ENCODE measurements at regions not wholly inside any gene's neighbourhood (a gene's known extent, or its start where the extent isn't known, plus 50 kb on each side); places are given as distances from the start of the nearest gene placed in this dataset.

- POLR2A ChIA-PET: no interaction called here
- TF ChIP-seq, protein P1, sequence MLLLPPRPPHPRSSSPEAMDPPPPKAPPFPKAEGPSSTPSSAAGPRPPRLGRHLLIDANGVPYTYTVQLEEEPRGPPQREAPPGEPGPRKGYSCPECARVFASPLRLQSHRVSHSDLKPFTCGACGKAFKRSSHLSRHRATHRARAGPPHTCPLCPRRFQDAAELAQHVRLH (tag by site-specific recombination; IDR thresholded peaks at IDR 0.05): no peak
- TF ChIP-seq ZNF548 (tag by site-specific recombination; IDR thresholded peaks at IDR 0.05) (no peak), ZNF148 (tag by site-specific recombination; IDR thresholded peaks at IDR 0.05; ENCODE audit: borderline replicate concordance) (no peak), ZNF654 (tag by site-specific recombination; IDR thresholded peaks at IDR 0.05; ENCODE audit: low read depth) (no peak), ZNF391 (tag by site-specific recombination; IDR thresholded peaks at IDR 0.05; ENCODE audit: borderline replicate concordance, low read depth) (no peak), ZNF354C (tag by site-specific recombination; IDR thresholded peaks at IDR 0.05; ENCODE audit: borderline replicate concordance, low read depth) (no peak), ZNF335 (tag by site-specific recombination; conservative IDR thresholded peaks at IDR 0.05) (no peak), ZNF830 (tag by site-specific recombination; IDR thresholded peaks at IDR 0.05; ENCODE audit: low read depth) (no peak), ZNF792 (tag by site-specific recombination; IDR thresholded peaks at IDR 0.05) (no peak), BCL11A (tag by site-specific recombination; IDR thresholded peaks at IDR 0.05; ENCODE audit: low read depth) (no peak)
- TF ChIP-seq, protein P2, sequence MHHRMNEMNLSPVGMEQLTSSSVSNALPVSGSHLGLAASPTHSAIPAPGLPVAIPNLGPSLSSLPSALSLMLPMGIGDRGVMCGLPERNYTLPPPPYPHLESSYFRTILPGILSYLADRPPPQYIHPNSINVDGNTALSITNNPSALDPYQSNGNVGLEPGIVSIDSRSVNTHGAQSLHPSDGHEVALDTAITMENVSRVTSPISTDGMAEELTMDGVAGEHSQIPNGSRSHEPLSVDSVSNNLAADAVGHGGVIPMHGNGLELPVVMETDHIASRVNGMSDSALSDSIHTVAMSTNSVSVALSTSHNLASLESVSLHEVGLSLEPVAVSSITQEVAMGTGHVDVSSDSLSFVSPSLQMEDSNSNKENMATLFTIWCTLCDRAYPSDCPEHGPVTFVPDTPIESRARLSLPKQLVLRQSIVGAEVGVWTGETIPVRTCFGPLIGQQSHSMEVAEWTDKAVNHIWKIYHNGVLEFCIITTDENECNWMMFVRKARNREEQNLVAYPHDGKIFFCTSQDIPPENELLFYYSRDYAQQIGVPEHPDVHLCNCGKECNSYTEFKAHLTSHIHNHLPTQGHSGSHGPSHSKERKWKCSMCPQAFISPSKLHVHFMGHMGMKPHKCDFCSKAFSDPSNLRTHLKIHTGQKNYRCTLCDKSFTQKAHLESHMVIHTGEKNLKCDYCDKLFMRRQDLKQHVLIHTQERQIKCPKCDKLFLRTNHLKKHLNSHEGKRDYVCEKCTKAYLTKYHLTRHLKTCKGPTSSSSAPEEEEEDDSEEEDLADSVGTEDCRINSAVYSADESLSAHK (tag by site-specific recombination; IDR thresholded peaks at IDR 0.05): no peak
- H3K4me3 ChIP-seq (ENCODE audit: low read depth, low read length): no peak overlapping the region
- H3K9me3 ChIP-seq (ENCODE audit: control insufficient read depth, insufficient read depth, low read depth, low read length): no peaks in the 10 kb centered on the region
- CTCF ChIA-PET: no interaction called here
- H3K4me1 ChIP-seq (ENCODE audit: control insufficient read depth, insufficient read depth, low read length): no peaks in the 10 kb centered on the region
- no peak overlapping the region for H3K27ac ChIP-seq (ENCODE audit: extremely low read depth, low read depth, low read length)
- H3K36me3 ChIP-seq (ENCODE audit: control insufficient read depth in 2 of 2, insufficient read depth in 1 of 2, low read length in 2 of 2): no peaks in the 10 kb centered on the region
Observed at GRCh38 chr7:109890622-109891021, 1200.3 kb upstream of the LRRN3 start.

DNA sequence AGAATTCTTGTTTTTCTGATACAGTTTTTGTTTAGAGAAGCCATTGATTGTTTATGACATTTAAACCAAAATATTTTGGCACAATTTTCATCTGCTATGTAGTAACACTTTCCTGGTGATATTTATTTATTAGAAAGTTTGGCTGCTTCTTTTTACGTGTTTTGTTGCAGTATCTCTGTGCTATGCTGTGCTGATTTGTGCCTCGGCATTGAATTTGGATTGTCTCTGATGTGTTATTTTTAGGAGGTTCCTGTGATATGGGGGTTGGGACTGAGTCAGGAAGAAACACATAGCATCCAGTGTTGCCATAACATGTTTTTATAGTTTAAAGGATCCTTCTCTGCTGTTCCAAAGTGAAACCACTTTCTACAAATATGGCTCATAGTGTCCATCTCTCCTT, 1197.7 kb upstream of the LRRN3 start:
- Histone ChIP-seq H3K36me3 (ENCODE audit: control insufficient read depth in 2 of 2, insufficient read depth in 1 of 2, low read length in 2 of 2) (no peaks in the 10 kb centered on the region), H3K9me3 (ENCODE audit: control insufficient read depth, insufficient read depth, low read depth, low read length) (no peaks in the 10 kb centered on the region), H3K27ac (ENCODE audit: extremely low read depth, low read depth, low read length) (no peak overlapping the region), H3K4me3 (ENCODE audit: low read depth, low read length) (no peak overlapping the region), H3K4me1 (ENCODE audit: control insufficient read depth, insufficient read depth, low read length) (no peaks in the 10 kb centered on the region)
- TF ChIP-seq ZNF518A (tag by site-specific recombination; conservative IDR thresholded peaks at IDR 0.05; ENCODE audit: low read depth): no peak
- no peak for TF ChIP-seq PRDM1 (tag by site-specific recombination; IDR thresholded peaks at IDR 0.05)
- TF ChIP-seq ZNF248 (tag by site-specific recombination; IDR thresholded peaks at IDR 0.05): no peak
- TF ChIP-seq ZNF114 (tag by site-specific recombination; IDR thresholded peaks at IDR 0.05): no peak
- TF ChIP-seq ZNF311 (tag by site-specific recombination; IDR thresholded peaks at IDR 0.05; ENCODE audit: borderline replicate concordance): no peak
- TF ChIP-seq TRIM28 (IDR thresholded peaks at IDR 0.05; ENCODE audit: borderline replicate concordance, low read length): no peak
- ChIA-PET CTCF (no interaction called here), POLR2A (no interaction called here)
